GM18858 (cell line): ENCODE measurements at regions not wholly inside any gene's neighbourhood (a gene's known extent, or its start where the extent isn't known, plus 50 kb on each side); places are given as distances from the start of the nearest gene placed in this dataset.

Experiments used
- ATAC-seq: cut with Tn5 transposase; IDR thresholded peaks from one replicate; pipeline ENCODE4 v1.9.1; 2021; ENCODE audit not compliant: unreplicated experiment

- no peak for ATAC-seq
Measured at GRCh38 chr11:11757909-11758308, 83.9 kb upstream of the USP47 start.

- ATAC-seq, result no peak
Measured at GRCh38 chr11:11756718-11757117, 85.1 kb upstream of the USP47 start.

DNA sequence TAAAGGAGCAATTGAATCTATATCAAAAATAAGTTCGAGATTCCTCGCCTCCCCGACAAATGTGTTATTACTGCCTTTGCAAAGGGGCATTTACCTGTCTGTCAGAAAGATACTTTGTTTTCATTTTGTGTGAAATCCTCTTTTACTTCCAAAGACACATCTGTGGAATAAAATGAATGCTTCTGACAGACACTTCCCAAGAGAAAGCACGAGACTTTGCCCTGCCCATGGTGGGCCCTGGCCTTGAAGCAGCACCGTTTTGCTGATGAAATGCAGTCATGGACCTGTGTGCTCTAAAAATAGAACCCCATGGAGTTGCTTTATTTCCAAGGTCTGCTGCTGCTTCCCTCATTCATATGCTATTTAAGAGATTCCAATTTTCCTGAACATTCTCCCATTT lies 85.9 kb upstream of the USP47 start:
- ATAC-seq, result no peak

- no peak for ATAC-seq
Measured at GRCh38 chr11:11752679-11753078, 89.1 kb upstream of the USP47 start.

- ATAC-seq, result no peak
Measured at GRCh38 chr11:11750017-11750878, 91.5 kb upstream of the USP47 start.

DNA sequence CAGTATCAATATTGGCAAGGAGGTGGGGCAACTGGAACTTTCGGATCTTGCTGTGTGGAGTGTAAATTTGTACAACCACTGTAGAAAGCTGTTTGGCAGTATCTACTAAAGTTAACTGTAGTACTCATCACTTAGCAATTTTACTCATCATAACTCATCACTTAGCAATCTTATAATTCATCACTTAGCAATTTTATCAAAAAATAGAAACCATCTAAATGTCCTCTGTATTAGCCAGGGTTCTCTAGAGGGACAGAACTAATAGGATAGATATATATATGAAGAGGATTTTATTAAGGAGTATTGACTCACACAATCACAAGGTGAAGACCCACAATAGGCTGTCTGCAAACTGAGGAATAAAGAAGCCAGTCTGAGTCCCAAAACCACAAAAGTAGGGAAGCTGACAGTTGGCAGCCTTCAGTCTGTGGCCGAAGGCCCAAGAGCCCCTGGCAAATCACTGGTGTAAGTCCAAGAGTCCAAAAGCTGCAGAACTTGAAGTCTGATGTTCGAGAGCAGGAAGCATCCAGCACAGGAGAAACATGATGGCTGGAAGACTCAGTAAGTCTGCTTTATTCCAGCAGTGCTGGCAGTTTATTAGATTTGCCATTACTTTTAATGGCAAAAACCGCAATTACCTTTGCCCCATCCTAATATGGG lies 92.9 kb upstream of the USP47 start:
- no peak for ATAC-seq

DNA sequence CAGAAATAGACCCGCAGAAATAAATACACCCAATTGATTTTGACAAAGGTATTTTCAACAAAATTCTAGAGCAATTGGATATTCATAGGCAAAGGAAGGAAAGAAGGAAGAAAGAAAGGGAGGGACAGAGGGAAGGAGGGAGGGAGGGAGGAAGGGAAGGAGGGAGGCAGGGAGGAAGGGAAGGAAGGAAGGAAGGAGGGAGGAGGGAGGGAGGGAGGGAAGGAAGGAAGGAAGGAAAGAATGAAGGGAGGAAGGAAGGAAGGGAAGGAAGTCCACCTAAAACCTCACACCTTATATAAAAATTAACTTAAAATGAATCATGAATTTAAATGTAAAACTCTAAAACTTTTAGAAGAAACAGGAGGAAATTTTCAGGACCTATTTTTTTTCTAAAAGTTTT lies 94.2 kb upstream of the USP47 start:
- ATAC-seq, result no peak

GRCh38 chr11:11746449-11746848 lies 95.3 kb upstream of the USP47 start:
- ATAC-seq, result no peak

DNA sequence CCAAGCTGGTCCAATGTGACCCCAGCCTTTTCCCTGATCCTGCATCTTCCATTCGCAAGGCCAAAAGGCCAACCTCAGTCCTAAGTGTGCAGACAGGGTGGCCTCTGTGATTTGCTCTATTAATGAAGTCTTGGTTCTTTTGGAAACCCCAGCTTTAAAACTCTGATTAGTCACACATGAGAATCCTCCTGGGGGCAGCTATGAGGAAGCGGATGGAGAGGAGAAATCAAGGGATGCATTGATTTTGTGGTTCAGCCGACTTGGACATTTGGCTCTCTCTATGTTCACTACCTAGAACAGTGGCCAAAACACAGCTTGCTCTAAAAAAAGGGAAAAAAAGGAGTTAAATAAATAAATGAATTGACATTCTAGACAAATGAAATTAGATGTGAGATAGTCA lies 98.6 kb upstream of the USP47 start:
- no peak for ATAC-seq

GRCh38 chr11:11742486-11742885 lies 99.3 kb upstream of the USP47 start:
- no peak for ATAC-seq

DNA sequence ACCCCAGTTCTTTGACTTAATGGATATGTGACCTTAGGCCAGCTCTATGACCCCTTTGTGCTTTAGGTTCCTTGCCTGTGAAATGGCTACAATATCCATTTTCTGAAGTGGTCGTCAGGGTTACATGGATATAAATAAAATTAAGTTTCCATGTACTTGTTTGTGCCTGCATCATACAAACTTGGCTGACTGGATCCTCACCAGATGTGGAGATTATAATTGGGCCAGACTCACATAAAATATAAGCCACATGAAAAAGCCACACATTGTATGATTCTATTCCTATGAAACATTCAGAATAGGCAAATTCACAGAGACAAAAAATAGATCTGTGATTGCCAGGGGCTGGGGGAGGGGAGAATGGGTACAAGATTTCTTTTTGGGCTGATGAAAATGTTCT lies 100.9 kb upstream of the USP47 start:
- ATAC-seq, result no peak

GRCh38 chr11:11740073-11740702 lies 101.6 kb upstream of the USP47 start:
- ATAC-seq, result no peak

GRCh38 chr11:11738370-11738769 lies 103.4 kb upstream of the USP47 start:
- ATAC-seq, result no peak

- no peak for ATAC-seq
Measured at GRCh38 chr11:11735586-11735985, 106.2 kb upstream of the USP47 start.

- no peak for ATAC-seq
Measured at GRCh38 chr11:11733246-11733747, 108.5 kb upstream of the USP47 start.

- no peak for ATAC-seq
Measured at GRCh38 chr11:11732116-11732515, 109.7 kb upstream of the USP47 start.

- no peak for ATAC-seq
Measured at GRCh38 chr11:11731311-11732083, 109.7 kb upstream of the GALNT18 start.

GRCh38 chr11:11728386-11728785 lies 106.6 kb upstream of the GALNT18 start:
- no peak for ATAC-seq

GRCh38 chr11:11725438-11725837 lies 103.6 kb upstream of the GALNT18 start:
- ATAC-seq, result no peak

- ATAC-seq, result no peak
Measured at GRCh38 chr11:11724994-11725393, 103.2 kb upstream of the GALNT18 start.

DNA sequence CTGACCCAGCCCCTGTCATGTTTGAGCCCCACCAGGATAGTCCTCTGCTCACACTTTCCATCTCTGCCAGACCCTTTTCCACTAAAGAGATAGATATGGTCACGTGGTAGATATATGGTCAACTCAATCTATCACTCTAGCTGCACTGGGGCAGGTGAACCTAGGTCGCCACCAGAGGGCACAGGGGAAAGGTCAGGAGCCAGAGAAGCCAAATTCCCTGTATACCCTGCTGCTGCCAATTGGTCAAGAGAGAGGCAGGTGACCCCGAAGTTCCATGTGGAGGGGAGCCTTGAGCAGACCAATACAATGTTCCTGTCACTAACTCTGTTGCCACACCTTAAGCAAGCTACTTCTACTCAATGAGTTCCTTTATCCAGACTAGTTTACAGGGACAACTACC lies 101.1 kb upstream of the GALNT18 start:
- ATAC-seq, result no peak
